NCI-H748 (cell line): ENCODE measurements at regions not wholly inside any gene's neighbourhood (a gene's known extent, or its start where the extent isn't known, plus 50 kb on each side); places are given as distances from the start of the nearest gene placed in this dataset.
A peak's percentile ranks its signal among the peaks of the same experiment; 100 is the strongest.

ENCODE experiments used
- DNase-seq: peaks from one replicate; lab custom pipeline; 2025; ENCODE audit not compliant: unreplicated experiment; lab: John Stamatoyannopoulos, UW

GRCh38 chr20:10951216-10951615, 277.4 kb upstream of the JAG1 start:
- peak; percentile 90 for DNase-seq

- DNase-seq, result no peak
Measured at GRCh38 chr20:10951904-10952303, 278.1 kb upstream of the JAG1 start.

GRCh38 chr20:10953437-10953836, 279.6 kb upstream of the JAG1 start:
- no peak for DNase-seq

- DNase-seq, result no peak
Measured at GRCh38 chr20:10954137-10954840, 280.5 kb upstream of the JAG1 start.

GRCh38 chr20:10954908-10955580, 281.2 kb upstream of the JAG1 start:
- DNase-seq, result no peak

GRCh38 chr20:10958279-10958678, 284.5 kb upstream of the JAG1 start:
- DNase-seq, result no peak

- DNase-seq, result no peak
Measured at GRCh38 chr20:10960416-10960815, 286.6 kb upstream of the JAG1 start.

GRCh38 chr20:10961651-10962288, 288.0 kb upstream of the JAG1 start:
- peak; percentile 87 for DNase-seq

- DNase-seq, result no peak
Measured at GRCh38 chr20:10962937-10963336, 289.1 kb upstream of the JAG1 start.

GRCh38 chr20:10963717-10964266, 290.0 kb upstream of the JAG1 start:
- no peak for DNase-seq

GRCh38 chr20:10965936-10966470, 292.2 kb upstream of the JAG1 start:
- DNase-seq, result no peak

- DNase-seq, result no peak
Measured at GRCh38 chr20:10970109-10970508, 296.3 kb upstream of the JAG1 start.

- no peak for DNase-seq
Measured at GRCh38 chr20:10971096-10971495, 297.3 kb upstream of the JAG1 start.

GRCh38 chr20:10972219-10972860, 298.5 kb upstream of the JAG1 start:
- no peak for DNase-seq

GRCh38 chr20:10976051-10976450, 302.3 kb upstream of the JAG1 start:
- no peak for DNase-seq

GRCh38 chr20:10978019-10978702, 304.4 kb upstream of the JAG1 start:
- DNase-seq, result no peak

GRCh38 chr20:10978713-10979112, 304.9 kb upstream of the JAG1 start:
- DNase-seq, result no peak

GRCh38 chr20:10982692-10983091, 308.9 kb upstream of the JAG1 start:
- DNase-seq, result no peak

- peak; percentile 78 for DNase-seq
Measured at GRCh38 chr20:10984294-10984693, 310.5 kb upstream of the JAG1 start.

GRCh38 chr20:10984913-10985312, 311.1 kb upstream of the JAG1 start:
- peak; percentile 81 for DNase-seq

- no peak for DNase-seq
Measured at GRCh38 chr20:10985536-10985935, 311.7 kb upstream of the JAG1 start.
